Activated CD8-positive, alpha-beta T cell treated with anti-CD3 and anti-CD28 coated beads for 36 hours (primary cell): ENCODE measurements at regions not wholly inside any gene's neighbourhood (a gene's known extent, or its start where the extent isn't known, plus 50 kb on each side); places are given as distances from the start of the nearest gene placed in this dataset.
A peak's percentile ranks its signal among the peaks of the same experiment; 100 is the strongest.
"Not testable (repeated sequence)": the region's sequence is repeated elsewhere in the genome, so short reads cannot be mapped to it uniquely, and the experiment has no call there.

Source experiments
- ATAC-seq: fragments of 200-7000 bp; cut with Tn5 transposase; one replicate; pipeline ENCODE4 v1.10.0; 2021; ENCODE audit warnings: mild to moderate bottlenecking, moderate library complexity
- CTCF ChIA-PET: fragments of 350-600 bp; sonication (Branson Sonifier 250); formaldehyde crosslinking; loops from one replicate; lab custom pipeline; 2021; ENCODE audit warnings: antibody characterized with exemption; lab: Charles Lee
- POLR2A ChIA-PET: fragments of 350-600 bp; sonication (Branson Sonifier 250); formaldehyde crosslinking; loops from one replicate; lab custom pipeline; 2021; ENCODE audit warnings: antibody characterized with exemption; lab: Charles Lee
- DNase-seq: peaks from one replicate; pipeline ENCODE4 v3.0.0-alpha.2; 2020
- H3K27ac Mint-ChIP-seq: one replicate; pipeline ENCODE4 v1.8.0; 2021; ENCODE audit warnings: mild to moderate bottlenecking, mixed read lengths
- H3K27me3 Mint-ChIP-seq: one replicate; pipeline ENCODE4 v1.8.0; 2021; ENCODE audit warnings: mixed read lengths
- H3K36me3 Mint-ChIP-seq: one replicate; pipeline ENCODE4 v1.8.0; 2021; ENCODE audit warnings: low read depth, mixed read lengths
- H3K4me1 Mint-ChIP-seq: one replicate; pipeline ENCODE4 v1.8.0; 2021; ENCODE audit warnings: low read depth, mixed read lengths
- H3K4me3 Mint-ChIP-seq: one replicate; pipeline ENCODE4 v1.8.0; 2021; ENCODE audit warnings: mild to moderate bottlenecking, moderate library complexity, mixed read lengths
- H3K9me3 Mint-ChIP-seq: one replicate; pipeline ENCODE4 v1.8.0; 2021; ENCODE audit warnings: mixed read lengths
- CTCF ChIP-seq: fragments of 200-600 bp; IDR thresholded peaks from one replicate; pipeline ENCODE4 v1.8.0; 2022; ENCODE audit warnings: antibody characterized with exemption, mild to moderate bottlenecking
- intact Hi-C: fragments of 100-400 bp; cut with micrococcal nuclease; formaldehyde crosslinking; loops from one replicate; pipeline ENCODE4 v1.10.0; 2022

GRCh38 chr1:24268555-24268954 is 50.6 kb upstream of the GRHL3 start:
- H3K27ac Mint-ChIP-seq, H3K36me3 Mint-ChIP-seq, POLR2A ChIA-PET, intact Hi-C loops, H3K4me1 Mint-ChIP-seq, DNase-seq, CTCF ChIA-PET, H3K9me3 Mint-ChIP-seq, H3K4me3 Mint-ChIP-seq, ATAC-seq: not testable (repeated sequence)
- peaks cover 30% of the 10 kb centered on the region for H3K27me3 Mint-ChIP-seq

GRCh38 chr1:24266998-24267397 is 52.2 kb upstream of the GRHL3 start:
- no peak for TF ChIP-seq CTCF
- Mint-ChIP-seq H3K4me1 (peaks cover 3% of the 10 kb centered on the region), H3K27me3 (peaks cover 19% of the 10 kb centered on the region), H3K4me3 (no peak overlapping the region), H3K27ac (no peak overlapping the region), H3K9me3 (peaks cover 6% of the 10 kb centered on the region), H3K36me3 (no peaks in the 10 kb centered on the region)
- ATAC-seq (no peak), DNase-seq (no peak)
- intact Hi-C loops, result no loop called here
- CTCF ChIA-PET, result interaction anchor here (0.8 kb wide), 1 partner anchor 117 kb away, joined by 3 read pairs; no protein-coding TSS in a partner anchor
- POLR2A ChIA-PET, result no interaction called here

GRCh38 chr1:24266398-24266941 is 52.7 kb upstream of the GRHL3 start:
- Mint-ChIP-seq H3K4me3 (no peak overlapping the region), H3K27me3 (peaks cover 16% of the 10 kb centered on the region), H3K36me3 (no peaks in the 10 kb centered on the region), H3K9me3 (peaks cover 6% of the 10 kb centered on the region), H3K4me1 (peaks cover 3% of the 10 kb centered on the region), H3K27ac (no peak overlapping the region)
- ATAC-seq (no peak), DNase-seq (no peak)
- no peak for TF ChIP-seq CTCF
- CTCF ChIA-PET, result no interaction called here
- POLR2A ChIA-PET, result no interaction called here
- intact Hi-C loops, result no loop called here

DNA sequence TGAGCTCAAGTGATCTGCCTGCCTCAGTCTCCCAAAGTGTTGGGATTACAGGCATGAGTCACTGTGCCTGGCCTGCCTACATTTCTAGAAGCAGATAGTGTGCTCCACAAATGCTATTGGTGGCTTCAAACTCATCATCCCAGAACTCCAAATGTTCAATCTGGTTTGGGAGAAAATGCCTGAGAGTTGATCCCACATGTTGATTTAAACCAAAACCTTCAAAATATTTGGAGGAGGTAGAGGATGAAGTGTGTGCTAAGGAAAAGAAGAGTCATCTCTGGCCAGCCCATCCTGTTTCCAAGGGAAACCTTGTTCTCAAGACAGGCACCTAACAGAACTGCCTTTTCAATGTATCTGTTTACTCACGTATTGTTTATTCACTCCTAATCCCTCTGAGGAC is 55.4 kb upstream of the GRHL3 start:
- POLR2A ChIA-PET, result interaction anchor here (1.0 kb wide), 1 partner anchor 28 kb away, joined by 3 read pairs; no protein-coding TSS in a partner anchor
- Mint-ChIP-seq H3K27ac (no peak overlapping the region), H3K36me3 (no peaks in the 10 kb centered on the region), H3K4me3 (no peak overlapping the region), H3K27me3 (peaks cover 2% of the 10 kb centered on the region), H3K9me3 (peaks cover 2% of the 10 kb centered on the region), H3K4me1 (peaks cover 3% of the 10 kb centered on the region)
- DNase-seq (no peak), ATAC-seq (no peak)
- CTCF ChIA-PET, result interaction anchor here (1.4 to 1.5 kb wide), 2 partner anchors 12 to 324 kb away, joined by 3 to 4 read pairs; no protein-coding TSS in a partner anchor
- intact Hi-C loops, result no loop called here
- no peak for TF ChIP-seq CTCF

GRCh38 chr1:24263211-24263610 is 55.9 kb upstream of the GRHL3 start:
- Mint-ChIP-seq H3K9me3 (peaks cover 2% of the 10 kb centered on the region), H3K4me1 (peaks cover 3% of the 10 kb centered on the region), H3K27ac (no peak overlapping the region), H3K27me3 (peaks cover 2% of the 10 kb centered on the region), H3K36me3 (no peaks in the 10 kb centered on the region), H3K4me3 (no peak overlapping the region)
- POLR2A ChIA-PET, result interaction anchor here (1.0 kb wide), 1 partner anchor 27 kb away, joined by 3 read pairs; no protein-coding TSS in a partner anchor
- DNase-seq (no peak), ATAC-seq (peak; percentile 27)
- no peak for TF ChIP-seq CTCF
- CTCF ChIA-PET, result interaction anchor here (0.7 to 1.5 kb wide), 3 partner anchors 13 to 330 kb away, joined by 3 to 4 read pairs (median 4); no protein-coding TSS in a partner anchor
- intact Hi-C loops, result no loop called here
